ENCODE measurements at regions not wholly inside any gene's neighbourhood (a gene's known extent, or its start where the extent isn't known, plus 50 kb on each side); places are given as distances from the start of the nearest gene placed in this dataset.

- no peak for TF ChIP-seq ZNF462 (CRISPR knock-in tag; IDR thresholded peaks at IDR 0.05)
- no peak for TF ChIP-seq JUNB (IDR thresholded peaks at IDR 0.05; ENCODE audit: unreplicated experiment)
- TF ChIP-seq STAT1 (IDR thresholded peaks at IDR 0.05; ENCODE audit: unreplicated experiment) = no peak
- no peak for TF ChIP-seq EZH2 (IDR thresholded peaks at IDR 0.05; ENCODE audit: low read depth, unreplicated experiment)
- no peak for TF ChIP-seq ZNF331 (CRISPR knock-in tag; IDR thresholded peaks at IDR 0.05; ENCODE audit: low read depth)
- TF ChIP-seq CREB1 (CRISPR knock-in tag; IDR thresholded peaks at IDR 0.05; ENCODE audit: low read depth) = no peak
Observed at GRCh38 chr15:68502398-68502901, 70.5 kb upstream of the ITGA11 start (continued).

GRCh38 chr15:68503213-68503612 lies 71.2 kb upstream of the ITGA11 start:
- Histone ChIP-seq H3K79me2 (replicated peaks; ENCODE audit: insufficient read depth) (no peaks in the 10 kb centered on the region), H3K27me3 (ENCODE audit: insufficient read depth) (no peaks in the 10 kb centered on the region), H3F3A (replicated peaks; ENCODE audit: low read depth) (no peaks in the 10 kb centered on the region), H3K9me2 (ENCODE audit: insufficient read depth) (peaks cover 3% of the 10 kb centered on the region; the same call in 1 of the 2 replicates), H3K4me2 (no peak overlapping the region), H3K4me3 (no peak overlapping the region), H3K36me3 (ENCODE audit: insufficient read depth) (no peaks in the 10 kb centered on the region), H4K20me1 (replicated peaks; ENCODE audit: insufficient read depth) (no peaks in the 10 kb centered on the region), H3K27ac (ENCODE audit: low read depth) (no peak overlapping the region), H2AFZ (no peak overlapping the region), H3K4me1 (ENCODE audit: insufficient read depth) (peaks cover 11% of the 10 kb centered on the region)
- DNase-seq (ENCODE audit: low spot score) (no peak), ATAC-seq (no peak)
- peaks cover 7% of the 10 kb centered on the region; the same call in 2 of the 3 replicates for H3K9me3 Mint-ChIP-seq
- peaks cover 17% of the 10 kb centered on the region for H3K4me1 Mint-ChIP-seq
- no peak overlapping the region for H3K4me3 Mint-ChIP-seq
- H3K36me3 Mint-ChIP-seq (ENCODE audit: low read depth) = no peaks in the 10 kb centered on the region
- H3K27me3 Mint-ChIP-seq (ENCODE audit: insufficient read depth, low read depth, poor library complexity) = peaks cover 4% of the 10 kb centered on the region
- no peak overlapping the region for H3K27ac Mint-ChIP-seq
- TF ChIP-seq STAT1 (IDR thresholded peaks at IDR 0.05; ENCODE audit: unreplicated experiment) (no peak), EZH2phosphoT487 (IDR thresholded peaks at IDR 0.05; ENCODE audit: unreplicated experiment) (no peak), ZNF331 (CRISPR knock-in tag; IDR thresholded peaks at IDR 0.05; ENCODE audit: low read depth) (no peak), CREB1 (CRISPR knock-in tag; IDR thresholded peaks at IDR 0.05; ENCODE audit: low read depth) (no peak), REST (IDR thresholded peaks at IDR 0.05; ENCODE audit: unreplicated experiment) (no peak)
